A549 (cell line): ENCODE measurements at regions not wholly inside any gene's neighbourhood (a gene's known extent, or its start where the extent isn't known, plus 50 kb on each side); places are given as distances from the start of the nearest gene placed in this dataset.

Experiments used
- BHLHE40 ChIP-seq: IDR thresholded peaks from 2 replicates; pipeline ENCODE4 v1.6.1; 2012; ENCODE audit warnings: low read depth, low read length, inconsistent platforms
- CHD4 ChIP-seq: fragments of 200-600 bp; sonication (generic); IDR thresholded peaks from 2 replicates; pipeline ENCODE4 v1.6.1; 2016; ENCODE audit warnings: antibody characterized with exemption, mild to moderate bottlenecking, borderline replicate concordance
- EP300 ChIP-seq, 2 experiments: fragments of >200 bp; sonication (Bioruptor Twin); formaldehyde crosslinking; IDR thresholded peaks; 2 replicates in 1 of 2; 3 replicates in 1 of 2; pipeline ENCODE4 v1.6.1; 2016 to 2017
- JUN ChIP-seq, 2 experiments: fragments of >200 bp; sonication (Bioruptor Twin); formaldehyde crosslinking; IDR thresholded peaks; 2 replicates in 1 of 2; 3 replicates in 1 of 2; pipeline ENCODE4 v1.6.1; 2016 to 2017
- MYC ChIP-seq: IDR thresholded peaks from 2 replicates; pipeline ENCODE4 v1.6.1; 2012; ENCODE audit warnings: mild to moderate bottlenecking, inconsistent platforms, low read length, improper control_type of control experiment, borderline replicate concordance
- NR3C1 ChIP-seq: fragments of >200 bp; sonication (Bioruptor Twin); formaldehyde crosslinking; IDR thresholded peaks from 3 replicates; pipeline ENCODE4 v1.6.1; 2017
- POLR2A ChIP-seq: IDR thresholded peaks from 2 replicates; pipeline ENCODE4 v1.6.1; 2012; ENCODE audit warnings: mild to moderate bottlenecking, low read length
- RAD21 ChIP-seq, 2 experiments: fragments of >200 bp in 1 of 2; sonication (Bioruptor Twin) in 1 of 2; formaldehyde crosslinking in 1 of 2; IDR thresholded peaks in 1 of 2; conservative IDR thresholded peaks in 1 of 2; 2 replicates in 1 of 2; 3 replicates in 1 of 2; pipeline ENCODE4 v1.6.1; 2012 to 2018; ENCODE audit warnings: inconsistent platforms in 1 of 2
- TF ChIP-seq, protein P1 (sequence below): fragments of >200 bp; sonication (Bioruptor Twin); formaldehyde crosslinking; IDR thresholded peaks from 3 replicates; pipeline ENCODE4 v1.5.1; 2016
- TF ChIP-seq, protein P2 (sequence below): IDR thresholded peaks from 2 replicates; pipeline ENCODE4 v1.6.1; 2012
- TF ChIP-seq, protein P3 (sequence below): IDR thresholded peaks from 2 replicates; pipeline ENCODE4 v1.6.1; 2012

DNA sequence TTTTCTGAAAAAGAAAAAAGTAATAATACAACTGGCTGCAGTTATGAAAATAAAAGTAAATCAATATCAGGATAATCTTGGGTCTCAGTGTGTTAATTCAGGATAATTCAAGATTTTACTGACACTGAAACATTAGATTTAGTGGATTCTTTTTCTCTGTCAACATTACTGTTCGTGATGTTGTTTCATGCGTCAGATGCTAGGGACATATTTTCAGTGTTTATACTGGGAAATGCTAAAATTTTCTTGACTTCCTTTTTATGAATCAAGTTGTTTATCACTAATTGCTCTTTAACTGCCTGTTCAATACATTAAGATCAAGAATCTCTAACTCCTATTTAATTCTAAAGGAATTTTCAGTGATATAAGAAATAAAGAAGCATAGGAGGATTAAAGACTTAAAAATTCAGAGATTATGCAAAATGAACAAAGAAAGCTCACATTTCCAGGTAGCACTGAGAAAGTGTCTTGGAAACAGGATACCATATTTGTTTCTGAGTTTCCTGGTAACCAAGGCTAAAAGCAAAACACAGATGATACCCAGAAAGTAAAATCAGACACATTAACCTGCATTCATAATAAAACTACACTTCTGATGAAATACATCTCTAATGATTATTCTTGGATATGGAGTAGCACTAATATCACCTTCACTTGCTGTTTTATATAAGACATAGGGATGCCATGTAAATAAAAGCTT, 174.0 kb downstream of the ARL4C start:
- TF ChIP-seq, protein P1, sequence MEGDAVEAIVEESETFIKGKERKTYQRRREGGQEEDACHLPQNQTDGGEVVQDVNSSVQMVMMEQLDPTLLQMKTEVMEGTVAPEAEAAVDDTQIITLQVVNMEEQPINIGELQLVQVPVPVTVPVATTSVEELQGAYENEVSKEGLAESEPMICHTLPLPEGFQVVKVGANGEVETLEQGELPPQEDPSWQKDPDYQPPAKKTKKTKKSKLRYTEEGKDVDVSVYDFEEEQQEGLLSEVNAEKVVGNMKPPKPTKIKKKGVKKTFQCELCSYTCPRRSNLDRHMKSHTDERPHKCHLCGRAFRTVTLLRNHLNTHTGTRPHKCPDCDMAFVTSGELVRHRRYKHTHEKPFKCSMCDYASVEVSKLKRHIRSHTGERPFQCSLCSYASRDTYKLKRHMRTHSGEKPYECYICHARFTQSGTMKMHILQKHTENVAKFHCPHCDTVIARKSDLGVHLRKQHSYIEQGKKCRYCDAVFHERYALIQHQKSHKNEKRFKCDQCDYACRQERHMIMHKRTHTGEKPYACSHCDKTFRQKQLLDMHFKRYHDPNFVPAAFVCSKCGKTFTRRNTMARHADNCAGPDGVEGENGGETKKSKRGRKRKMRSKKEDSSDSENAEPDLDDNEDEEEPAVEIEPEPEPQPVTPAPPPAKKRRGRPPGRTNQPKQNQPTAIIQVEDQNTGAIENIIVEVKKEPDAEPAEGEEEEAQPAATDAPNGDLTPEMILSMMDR = no peak
- TF ChIP-seq RAD21 (conservative IDR thresholded peaks at IDR 0.05 in 1 of 2, IDR thresholded peaks at IDR 0.05 in 1 of 2) = no peak
- no peak for TF ChIP-seq POLR2A
- TF ChIP-seq, protein P2, sequence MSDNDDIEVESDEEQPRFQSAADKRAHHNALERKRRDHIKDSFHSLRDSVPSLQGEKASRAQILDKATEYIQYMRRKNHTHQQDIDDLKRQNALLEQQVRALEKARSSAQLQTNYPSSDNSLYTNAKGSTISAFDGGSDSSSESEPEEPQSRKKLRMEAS = no peak
- TF ChIP-seq, protein P3, sequence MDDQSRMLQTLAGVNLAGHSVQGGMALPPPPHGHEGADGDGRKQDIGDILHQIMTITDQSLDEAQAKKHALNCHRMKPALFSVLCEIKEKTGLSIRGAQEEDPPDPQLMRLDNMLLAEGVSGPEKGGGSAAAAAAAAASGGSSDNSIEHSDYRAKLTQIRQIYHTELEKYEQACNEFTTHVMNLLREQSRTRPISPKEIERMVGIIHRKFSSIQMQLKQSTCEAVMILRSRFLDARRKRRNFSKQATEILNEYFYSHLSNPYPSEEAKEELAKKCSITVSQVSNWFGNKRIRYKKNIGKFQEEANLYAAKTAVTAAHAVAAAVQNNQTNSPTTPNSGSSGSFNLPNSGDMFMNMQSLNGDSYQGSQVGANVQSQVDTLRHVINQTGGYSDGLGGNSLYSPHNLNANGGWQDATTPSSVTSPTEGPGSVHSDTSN = no peak
- no peak for TF ChIP-seq JUN (IDR thresholded peaks at IDR 0.05)
- no peak for TF ChIP-seq MYC
- no peak for TF ChIP-seq CHD4
- no peak for TF ChIP-seq BHLHE40
- TF ChIP-seq EP300 (IDR thresholded peaks at IDR 0.05) = no peak
- no peak for TF ChIP-seq NR3C1
